Thoracic aorta (tissue), 2 donors: ENCODE measurements at regions not wholly inside any gene's neighbourhood (a gene's known extent, or its start where the extent isn't known, plus 50 kb on each side); places are given as distances from the start of the nearest gene placed in this dataset.
A peak's percentile ranks its signal among the peaks of the same experiment; 100 is the strongest.

ENCODE experiments used
- ATAC-seq: fragments of 150-250 bp; one replicate; pipeline ENCODE4 v1.8.0; 2017; ENCODE audit warnings: low read depth; ENCODE audit not compliant: insufficient number of reproducible peaks, low FRiP score
- DNase-seq: peaks from one replicate; pipeline ENCODE4 v3.0.0-alpha.2; 2020; ENCODE audit warnings: low spot score
- H3K27ac ChIP-seq, 2 donors: fragments of 200-600 bp; sonication (generic); 1 replicate in 1 of 2; 2 replicates in 1 of 2; pipeline ENCODE4 v1.5.1; 2016; ENCODE audit warnings: mild to moderate bottlenecking in 2 of 2, moderate library complexity in 2 of 2
- H3K27me3 ChIP-seq: fragments of 200-600 bp; sonication (generic); replicated peaks from 2 replicates; pipeline ENCODE4 v1.6.0; 2016; ENCODE audit warnings: mild to moderate bottlenecking; ENCODE audit not compliant: insufficient read depth
- H3K36me3 ChIP-seq: fragments of 200-600 bp; sonication (generic); one replicate; pipeline ENCODE4 v1.5.1; 2016
- H3K4me1 ChIP-seq, 2 donors: fragments of 200-600 bp; sonication (generic); 1 replicate in 1 of 2; 2 replicates in 1 of 2; pipeline versions ENCODE4 v1.5.1 to v1.6.0; 2016; ENCODE audit warnings: low read depth in 2 of 2, mild to moderate bottlenecking in 1 of 2; ENCODE audit not compliant: control insufficient read depth in 1 of 2
- H3K4me3 ChIP-seq: fragments of 200-600 bp; sonication (generic); 2 replicates; pipeline ENCODE4 v1.5.1; 2016; ENCODE audit warnings: mild to moderate bottlenecking
- H3K9me3 ChIP-seq: fragments of 200-600 bp; sonication (generic); 2 replicates; pipeline ENCODE4 v1.5.1; 2016
- TF ChIP-seq, protein P1 (sequence below): fragments of 200-600 bp; sonication (generic); IDR thresholded peaks from one replicate; pipeline ENCODE4 v1.5.1; 2019; ENCODE audit warnings: antibody characterized with exemption

- ATAC-seq (no peak), DNase-seq (no peak)
- Histone ChIP-seq H3K27ac (no peak overlapping the region), H3K27me3 (no peaks in the 10 kb centered on the region), H3K9me3 (no peaks in the 10 kb centered on the region), H3K4me3 (no peak overlapping the region), H3K36me3 (no peaks in the 10 kb centered on the region), H3K4me1 (no peaks in the 10 kb centered on the region)
- TF ChIP-seq, protein P1, sequence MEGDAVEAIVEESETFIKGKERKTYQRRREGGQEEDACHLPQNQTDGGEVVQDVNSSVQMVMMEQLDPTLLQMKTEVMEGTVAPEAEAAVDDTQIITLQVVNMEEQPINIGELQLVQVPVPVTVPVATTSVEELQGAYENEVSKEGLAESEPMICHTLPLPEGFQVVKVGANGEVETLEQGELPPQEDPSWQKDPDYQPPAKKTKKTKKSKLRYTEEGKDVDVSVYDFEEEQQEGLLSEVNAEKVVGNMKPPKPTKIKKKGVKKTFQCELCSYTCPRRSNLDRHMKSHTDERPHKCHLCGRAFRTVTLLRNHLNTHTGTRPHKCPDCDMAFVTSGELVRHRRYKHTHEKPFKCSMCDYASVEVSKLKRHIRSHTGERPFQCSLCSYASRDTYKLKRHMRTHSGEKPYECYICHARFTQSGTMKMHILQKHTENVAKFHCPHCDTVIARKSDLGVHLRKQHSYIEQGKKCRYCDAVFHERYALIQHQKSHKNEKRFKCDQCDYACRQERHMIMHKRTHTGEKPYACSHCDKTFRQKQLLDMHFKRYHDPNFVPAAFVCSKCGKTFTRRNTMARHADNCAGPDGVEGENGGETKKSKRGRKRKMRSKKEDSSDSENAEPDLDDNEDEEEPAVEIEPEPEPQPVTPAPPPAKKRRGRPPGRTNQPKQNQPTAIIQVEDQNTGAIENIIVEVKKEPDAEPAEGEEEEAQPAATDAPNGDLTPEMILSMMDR, result no peak
Observed at GRCh38 chr13:74316547-74316946, 182.3 kb upstream of the KLF12 start.

- TF ChIP-seq, protein P1, result no peak
- no peaks in the 10 kb centered on the region for H3K27me3 ChIP-seq
- ATAC-seq (no peak), DNase-seq (no peak)
- H3K4me1 ChIP-seq, result peaks cover 2 to 6% of the 10 kb centered on the region in 2 donors
- H3K27ac ChIP-seq, result no peak overlapping the region
- H3K36me3 ChIP-seq, result no peaks in the 10 kb centered on the region
- no peak overlapping the region for H3K4me3 ChIP-seq
- H3K9me3 ChIP-seq, result no peaks in the 10 kb centered on the region
Observed at GRCh38 chr13:74306496-74306895, 172.3 kb upstream of the KLF12 start.

GRCh38 chr13:74305876-74306275 is 171.7 kb upstream of the KLF12 start:
- TF ChIP-seq, protein P1, result no peak
- no peak overlapping the region for H3K27ac ChIP-seq
- H3K9me3 ChIP-seq, result no peaks in the 10 kb centered on the region
- DNase-seq (no peak), ATAC-seq (no peak)
- peaks cover 8 to 12% of the 10 kb centered on the region in 2 donors for H3K4me1 ChIP-seq
- H3K36me3 ChIP-seq, result no peaks in the 10 kb centered on the region
- H3K4me3 ChIP-seq, result no peak overlapping the region
- no peaks in the 10 kb centered on the region for H3K27me3 ChIP-seq

DNA sequence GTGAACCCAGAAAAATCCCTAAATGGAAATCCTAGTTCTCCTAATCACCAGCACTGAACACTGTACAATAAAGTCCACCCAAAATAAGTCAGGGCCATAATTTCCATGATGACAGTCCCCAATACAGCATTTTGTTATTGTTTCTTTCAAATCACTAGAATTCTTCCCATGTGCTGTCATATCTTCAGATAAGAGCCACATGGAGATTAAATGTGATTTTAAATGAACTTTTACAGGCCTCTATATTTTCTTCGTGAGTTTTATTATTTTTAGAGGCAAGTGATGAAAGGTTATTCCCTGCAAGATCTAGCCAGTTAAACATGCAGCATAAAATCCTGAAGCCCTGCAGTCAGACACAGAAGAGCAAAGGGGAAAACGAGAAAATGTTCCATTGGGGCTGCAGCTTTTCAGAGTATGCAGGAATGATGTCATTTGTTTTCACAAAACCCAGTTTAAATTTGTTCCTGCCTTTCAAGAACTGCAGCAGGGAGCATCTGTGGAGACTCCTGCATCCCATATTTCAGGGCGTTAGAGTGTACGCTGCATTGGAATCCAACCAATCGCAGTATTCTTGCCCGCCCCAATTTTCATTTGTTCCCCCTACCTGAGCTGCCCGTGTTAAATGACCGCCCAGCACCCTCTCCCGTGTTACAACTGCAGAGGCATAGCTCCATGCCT is 167.2 kb upstream of the KLF12 start:
- Histone ChIP-seq H3K4me1 (peaks cover 15 to 19% of the 10 kb centered on the region in 2 donors), H3K27me3 (no peaks in the 10 kb centered on the region), H3K9me3 (no peaks in the 10 kb centered on the region), H3K36me3 (no peaks in the 10 kb centered on the region), H3K27ac (peak overlapping the region; percentile 16 to 52), H3K4me3 (peak overlapping the region; percentile 8)
- ATAC-seq (no peak), DNase-seq (no peak)
- TF ChIP-seq, protein P1, result no peak

DNA sequence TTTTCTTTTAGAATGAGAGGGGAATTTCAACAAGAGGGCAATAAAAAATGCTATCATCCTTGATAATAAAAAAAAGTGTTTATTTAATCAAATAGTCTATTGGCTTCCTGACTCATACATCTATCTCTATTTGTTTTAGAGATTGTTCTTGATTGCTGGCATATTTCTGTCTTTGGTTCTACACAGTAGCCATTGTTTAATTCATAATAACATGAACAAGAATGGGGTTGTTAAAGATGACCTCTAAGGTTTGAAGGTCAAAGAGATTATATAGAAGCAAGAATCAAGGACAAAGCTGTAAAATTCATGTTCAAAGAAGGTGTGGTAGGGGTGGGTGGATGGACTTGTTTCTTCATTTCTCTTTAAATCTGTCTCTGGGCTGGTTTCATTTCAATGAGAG is 166.0 kb upstream of the KLF12 start:
- Histone ChIP-seq H3K4me1 (peaks cover 15 to 19% of the 10 kb centered on the region in 2 donors), H3K4me3 (no peak overlapping the region), H3K9me3 (no peaks in the 10 kb centered on the region), H3K36me3 (no peaks in the 10 kb centered on the region), H3K27me3 (no peaks in the 10 kb centered on the region), H3K27ac (peak overlapping the region; percentile 16 to 52)
- DNase-seq (no peak), ATAC-seq (no peak)
- TF ChIP-seq, protein P1, result no peak
